Medulla oblongata (tissue), 1 donor: ENCODE measurements at regions not wholly inside any gene's neighbourhood (a gene's known extent, or its start where the extent isn't known, plus 50 kb on each side); places are given as distances from the start of the nearest gene placed in this dataset.

Experiments
- DNase-seq: peaks from one replicate; pipeline ENCODE4 v3.0.0-alpha.2; 2015; ENCODE audit errors: extremely low spot score

- DNase-seq: no peak
These were observed 174.1 kb upstream of the GPR26 start for GRCh38 chr10:123492016-123492415.

DNA sequence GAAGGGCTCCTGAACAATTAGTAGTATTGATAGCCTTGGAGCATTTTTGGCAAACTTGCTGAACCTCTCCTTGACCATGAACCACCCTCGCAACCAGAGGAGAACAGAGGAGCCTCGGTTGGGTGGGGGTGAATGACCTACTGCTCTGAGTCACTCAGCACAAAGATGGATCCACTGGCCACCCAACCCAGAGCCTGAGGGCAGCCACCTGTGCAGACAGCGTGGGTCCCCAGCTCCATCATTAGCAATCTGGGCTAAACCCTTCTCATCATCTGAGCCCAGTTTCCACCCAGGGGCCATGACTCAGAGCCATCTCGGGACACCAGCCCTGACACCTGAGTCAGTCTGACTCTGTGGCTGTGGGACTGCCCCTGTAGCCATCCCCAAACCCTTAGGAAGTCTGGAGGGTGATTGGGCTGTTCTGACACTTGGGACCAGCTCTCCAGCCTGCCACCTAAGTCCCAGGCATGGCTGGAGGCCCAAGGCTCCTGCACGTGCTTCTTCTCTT is 171.8 kb upstream of the GPR26 start:
- DNase-seq: no peak

GRCh38 chr10:123496375-123496774 is 169.8 kb upstream of the GPR26 start:
- no peak for DNase-seq

- no peak for DNase-seq
These were observed 169.0 kb upstream of the GPR26 start for GRCh38 chr10:123496996-123497660.

GRCh38 chr10:123500110-123500509 is 166.0 kb upstream of the GPR26 start:
- no peak for DNase-seq

DNA sequence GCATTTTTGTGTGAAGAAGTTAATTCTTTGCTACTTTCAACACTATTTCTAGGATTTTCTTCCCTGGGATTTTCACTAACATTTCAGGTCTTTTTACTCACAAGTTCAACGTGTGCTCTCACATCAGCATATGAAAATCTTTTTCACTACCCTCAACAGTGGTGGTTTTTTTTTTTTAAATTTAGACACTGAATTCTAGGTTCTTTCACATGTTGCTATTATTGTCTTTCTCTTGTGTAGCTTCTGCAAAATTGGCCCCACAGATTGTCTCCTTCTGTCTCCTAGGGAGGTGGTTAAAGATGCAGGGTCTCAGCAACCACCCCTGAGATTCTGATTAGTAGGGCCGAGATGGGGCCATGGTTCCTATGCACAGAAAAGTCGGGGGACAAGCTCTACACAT is 165.0 kb upstream of the GPR26 start:
- no peak for DNase-seq

DNA sequence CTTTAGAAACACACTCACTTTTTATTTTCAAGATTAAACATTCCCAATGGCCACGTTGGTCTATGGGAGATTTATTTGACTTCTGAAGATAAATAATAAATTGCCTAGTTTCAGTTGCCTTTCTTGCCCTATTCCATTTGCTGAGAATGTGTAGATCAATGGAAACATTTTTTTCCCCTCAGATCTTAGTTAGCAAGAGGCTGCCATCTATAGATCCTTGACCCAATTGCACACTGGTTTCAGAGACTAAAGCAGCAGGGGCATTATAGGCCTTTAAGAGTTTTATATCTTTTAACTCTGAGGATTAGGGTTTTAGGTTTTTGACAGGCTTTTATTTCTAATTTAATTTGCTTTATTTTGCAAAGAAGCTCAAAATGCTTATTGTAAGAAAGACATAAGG is 163.2 kb upstream of the GPR26 start:
- peak; percentile 21 for DNase-seq

DNA sequence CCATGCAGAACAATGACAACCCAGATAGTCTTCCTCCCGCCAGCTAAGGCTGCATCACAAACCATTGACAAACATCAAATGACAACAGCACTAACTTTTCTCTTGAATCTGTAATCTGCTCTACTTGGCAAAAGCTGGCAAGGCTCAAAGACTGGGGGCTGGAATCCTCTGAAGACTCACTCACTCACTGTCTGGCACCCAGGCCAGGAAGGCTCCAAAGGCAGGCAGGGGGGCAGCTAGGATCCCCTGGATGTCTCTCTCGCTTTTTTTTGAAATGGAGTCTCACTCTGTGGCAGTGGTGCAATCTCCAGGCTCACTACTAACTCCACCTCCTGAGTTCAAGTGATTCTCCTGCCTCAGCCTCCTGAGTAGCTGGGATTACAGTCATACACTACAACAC is 159.7 kb upstream of the GPR26 start:
- no peak for DNase-seq

GRCh38 chr10:123507298-123507697 is 158.9 kb upstream of the GPR26 start:
- DNase-seq: no peak

DNA sequence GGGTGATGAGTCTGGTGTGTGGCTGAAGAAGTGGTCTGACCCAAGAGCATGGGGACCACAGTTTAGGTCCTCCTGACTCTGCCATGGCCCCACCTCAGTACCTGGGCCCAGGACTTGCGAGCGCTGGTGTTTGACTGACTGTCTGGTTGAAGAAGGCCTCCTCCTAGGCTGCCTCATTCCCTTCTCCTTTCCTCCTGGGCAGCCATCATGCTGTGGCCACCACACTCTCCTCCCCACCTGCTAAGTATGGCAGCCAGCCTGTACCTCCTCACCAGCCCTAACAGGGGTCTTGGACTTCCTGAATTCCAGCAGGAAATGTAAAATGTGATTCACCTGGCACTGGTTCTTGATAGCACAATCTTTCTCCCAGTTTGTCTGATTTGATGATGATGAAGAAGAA is 156.8 kb upstream of the GPR26 start:
- no peak for DNase-seq

DNA sequence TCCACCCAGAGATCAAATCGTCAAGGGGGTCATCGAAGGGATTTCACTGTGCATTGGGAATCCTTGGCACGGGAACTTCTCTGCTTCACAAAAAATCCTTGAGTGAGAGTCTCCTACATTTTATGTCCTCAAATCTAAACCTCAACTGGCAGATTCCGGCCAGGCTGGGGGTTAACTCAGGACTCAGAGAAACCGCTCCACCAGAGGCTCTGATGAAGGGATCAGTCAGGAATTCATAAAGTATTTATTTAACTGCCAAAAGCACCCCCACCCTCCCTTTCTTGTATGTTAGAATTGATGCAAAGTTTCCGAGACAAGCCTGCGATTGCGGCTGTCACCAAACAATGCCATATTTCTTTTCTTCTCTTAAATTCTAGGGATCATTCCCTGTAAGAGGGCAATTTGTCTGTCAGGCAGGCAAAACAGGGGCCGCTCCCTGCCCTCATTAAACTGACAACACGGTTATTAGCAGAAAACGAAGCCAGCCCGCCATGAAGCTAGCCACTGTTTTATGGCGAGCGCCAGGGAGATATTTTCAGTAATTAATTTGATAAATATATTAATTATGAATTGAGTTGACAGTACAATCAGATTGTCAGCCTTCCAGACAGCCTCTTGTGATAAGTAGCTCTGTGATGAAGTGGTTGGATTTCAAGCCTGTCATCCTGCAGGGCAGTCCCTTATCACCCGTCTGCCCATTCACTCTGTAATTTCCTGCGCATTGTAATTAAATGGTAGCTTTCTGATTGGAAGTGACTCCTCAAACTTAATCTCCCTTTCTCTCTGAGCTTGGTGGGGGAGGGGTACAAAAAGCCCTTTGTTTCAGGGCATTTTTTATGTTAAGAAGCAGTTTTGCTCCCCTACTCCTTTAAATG is 153.0 kb upstream of the GPR26 start:
- no peak for DNase-seq

DNA sequence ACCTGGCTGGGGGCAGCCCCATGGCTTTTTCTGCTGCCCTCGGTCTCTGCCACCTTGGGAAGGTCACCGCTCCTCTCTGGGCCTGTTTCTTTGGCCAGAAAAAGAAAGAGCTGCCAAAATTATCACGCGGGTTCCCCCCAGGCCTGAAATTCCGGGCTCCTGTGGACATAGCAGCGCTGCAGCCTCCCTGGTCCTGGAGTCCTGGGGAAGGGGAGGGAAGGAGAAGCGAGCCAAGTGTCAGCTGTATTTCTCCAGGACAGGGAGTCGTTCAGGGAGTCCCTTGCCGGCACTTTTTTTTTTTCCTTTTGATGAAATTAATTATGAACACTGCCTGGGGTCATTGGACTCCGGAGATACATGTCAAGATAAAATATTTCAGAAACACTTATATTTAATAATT is 152.3 kb upstream of the GPR26 start:
- DNase-seq: no peak

- no peak for DNase-seq
These were observed 151.2 kb upstream of the GPR26 start for GRCh38 chr10:123514996-123515395.

GRCh38 chr10:123515661-123516060 is 150.5 kb upstream of the GPR26 start:
- DNase-seq: no peak

GRCh38 chr10:123516291-123516690 is 149.9 kb upstream of the GPR26 start:
- DNase-seq: no peak

DNA sequence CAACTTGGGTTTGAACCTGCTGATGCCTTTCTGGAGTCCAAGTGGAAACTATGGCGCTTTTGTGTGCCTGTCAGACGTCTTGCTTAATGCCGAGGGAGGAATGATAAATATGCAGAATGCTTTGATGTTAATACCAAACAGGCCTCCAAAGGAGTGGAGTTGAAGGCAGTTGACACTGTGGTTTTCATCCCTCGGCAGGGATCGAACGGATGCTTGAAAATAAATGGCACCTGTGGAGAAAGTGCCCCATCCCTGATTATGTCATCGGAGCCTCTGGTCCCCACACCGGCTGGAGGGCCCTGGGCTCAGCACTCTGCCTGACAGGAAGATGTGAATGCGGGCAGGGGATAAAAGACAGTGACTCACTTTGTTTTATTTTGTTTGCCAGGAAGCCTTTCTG is 148.7 kb upstream of the GPR26 start:
- DNase-seq: no peak

DNA sequence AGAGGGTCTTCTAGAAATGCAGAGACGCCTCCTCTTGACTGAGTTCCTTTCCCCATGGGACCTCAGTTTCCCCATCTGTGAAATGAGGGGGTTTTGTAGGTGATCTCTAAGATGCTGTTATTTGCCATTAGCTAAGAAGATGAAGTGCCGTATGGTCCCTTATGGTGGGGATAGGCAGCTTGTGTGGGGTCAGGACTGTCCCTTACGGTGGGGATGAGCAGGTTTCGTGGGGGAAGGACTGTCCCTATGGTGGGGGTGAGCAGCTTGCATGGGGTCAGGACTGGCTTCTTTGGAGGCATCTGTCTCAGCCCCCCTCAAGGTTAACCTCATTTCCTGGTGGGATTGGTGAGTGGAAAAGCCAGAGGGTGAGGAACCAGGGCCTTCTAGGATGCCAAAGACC is 148.3 kb upstream of the GPR26 start:
- DNase-seq: no peak

DNA sequence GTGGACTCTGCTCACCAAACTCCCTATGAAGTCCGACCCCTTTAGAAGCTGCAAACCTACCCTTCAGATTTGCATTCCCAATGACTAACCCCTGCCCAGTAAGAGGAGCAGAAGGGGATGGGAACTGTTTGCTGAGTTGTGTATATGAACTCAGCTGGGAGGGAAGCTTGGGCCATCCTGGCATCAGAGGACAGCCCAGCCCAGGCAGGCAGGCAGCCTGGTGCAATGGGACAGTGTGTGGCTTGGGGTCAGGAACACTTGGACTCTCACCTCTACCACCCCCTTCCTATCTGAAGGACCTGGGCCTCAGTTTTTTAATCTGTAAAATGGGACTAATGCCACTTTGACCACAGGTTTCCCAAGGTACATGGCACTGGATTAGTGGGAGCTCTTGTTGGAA is 147.4 kb upstream of the GPR26 start:
- DNase-seq: no peak

DNA sequence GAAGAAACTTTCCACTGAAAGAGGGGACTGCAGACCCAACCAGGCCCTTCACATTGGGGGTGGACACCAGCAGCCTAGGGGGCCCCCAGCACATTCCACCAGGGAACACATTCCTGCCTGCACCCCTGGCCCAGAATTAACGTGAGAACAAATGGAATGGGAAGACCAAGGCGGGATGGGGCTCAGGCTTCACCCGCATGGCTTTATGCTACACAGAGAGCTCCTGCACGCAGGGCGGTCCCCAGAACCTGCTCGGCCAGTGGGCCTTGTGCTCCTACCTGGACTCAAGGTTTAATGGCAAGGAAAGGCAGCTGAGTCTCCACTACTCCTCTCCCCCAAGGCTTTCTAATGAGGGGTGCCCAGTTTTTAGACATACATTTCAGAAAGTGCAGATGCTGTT is 146.3 kb upstream of the GPR26 start:
- DNase-seq: no peak

DNA sequence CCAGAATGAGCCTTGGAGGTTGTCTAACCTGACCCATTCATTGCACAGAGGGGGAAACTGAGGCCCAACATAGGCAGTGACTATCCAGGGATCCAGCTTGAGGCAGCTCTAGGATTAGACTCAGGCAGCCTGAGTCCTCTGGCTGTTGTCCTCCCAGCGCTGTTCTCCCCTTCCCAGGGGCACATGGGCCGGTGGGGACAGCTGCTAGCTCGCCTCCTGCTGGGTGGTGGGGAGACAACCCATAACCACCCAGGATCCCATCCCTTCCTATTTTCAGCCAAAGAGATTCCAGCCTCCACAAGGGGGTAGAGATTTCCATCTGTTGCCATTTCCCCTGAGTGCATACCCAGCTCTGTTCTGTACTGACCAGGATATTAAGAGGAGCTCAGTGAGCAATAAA is 145.1 kb upstream of the GPR26 start:
- no peak for DNase-seq

GRCh38 chr10:123521556-123521955 is 144.6 kb upstream of the GPR26 start:
- DNase-seq: no peak

- no peak for DNase-seq
These were observed 143.3 kb upstream of the GPR26 start for GRCh38 chr10:123522702-123523312.

GRCh38 chr10:123523833-123524232 is 142.3 kb upstream of the GPR26 start:
- DNase-seq: no peak
